ENCODE measurements at regions not wholly inside any gene's neighbourhood (a gene's known extent, or its start where the extent isn't known, plus 50 kb on each side); places are given as distances from the start of the nearest gene placed in this dataset. TPM values are rescaled to one million over a fixed set of nuclear protein-coding genes. Genes with fewer than 3 reads are reported as not detected.
"Not testable (repeated sequence)": the region's sequence is repeated elsewhere in the genome, so short reads cannot be mapped to it uniquely, and the experiment has no call there.

DNA sequence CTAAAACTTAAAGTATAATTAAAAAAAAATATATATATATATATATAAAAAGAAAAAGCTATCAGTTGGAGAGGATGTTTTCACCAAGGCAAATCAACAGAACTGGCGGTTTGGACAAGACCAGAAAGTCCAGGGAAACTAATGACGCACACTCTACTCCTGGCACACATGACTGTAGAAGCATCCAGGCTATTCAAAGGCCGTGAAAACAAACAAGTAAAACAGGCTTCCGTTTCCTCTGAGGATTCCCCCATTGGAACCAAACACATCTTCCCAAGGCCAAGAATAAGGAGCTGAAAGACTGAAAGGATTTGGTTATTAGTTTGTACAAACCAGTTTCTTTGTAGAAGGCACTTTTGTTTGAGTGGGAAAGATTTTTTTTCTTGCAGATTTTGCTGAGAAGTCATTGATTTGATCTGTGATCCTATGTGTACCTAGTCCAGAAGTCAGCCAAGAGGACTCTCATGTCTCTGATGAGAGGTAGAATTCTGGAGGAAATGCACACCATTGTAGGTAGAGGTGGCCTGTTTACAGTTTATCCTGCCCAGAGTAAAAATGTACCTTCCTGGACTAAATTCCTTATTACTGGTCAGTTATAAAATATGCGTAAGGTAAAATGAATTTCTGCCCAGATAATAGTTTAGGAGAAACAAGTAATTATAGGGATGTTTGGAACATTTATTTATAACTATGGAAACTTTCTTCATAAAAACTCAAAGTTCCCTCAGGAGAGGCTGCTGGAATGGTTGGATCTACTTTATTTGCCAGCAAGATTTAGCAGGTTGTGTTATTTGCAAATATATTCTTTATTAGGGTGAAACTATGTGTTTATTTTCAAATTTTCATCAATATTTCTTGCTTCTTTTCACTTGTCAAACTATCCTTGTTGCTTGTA lies 66.5 kb downstream of the DMP1 start:
- DNase-seq (ENCODE audit: low spot score in 2 of 2) (no peak), FAIRE-seq (no peak)

DNA sequence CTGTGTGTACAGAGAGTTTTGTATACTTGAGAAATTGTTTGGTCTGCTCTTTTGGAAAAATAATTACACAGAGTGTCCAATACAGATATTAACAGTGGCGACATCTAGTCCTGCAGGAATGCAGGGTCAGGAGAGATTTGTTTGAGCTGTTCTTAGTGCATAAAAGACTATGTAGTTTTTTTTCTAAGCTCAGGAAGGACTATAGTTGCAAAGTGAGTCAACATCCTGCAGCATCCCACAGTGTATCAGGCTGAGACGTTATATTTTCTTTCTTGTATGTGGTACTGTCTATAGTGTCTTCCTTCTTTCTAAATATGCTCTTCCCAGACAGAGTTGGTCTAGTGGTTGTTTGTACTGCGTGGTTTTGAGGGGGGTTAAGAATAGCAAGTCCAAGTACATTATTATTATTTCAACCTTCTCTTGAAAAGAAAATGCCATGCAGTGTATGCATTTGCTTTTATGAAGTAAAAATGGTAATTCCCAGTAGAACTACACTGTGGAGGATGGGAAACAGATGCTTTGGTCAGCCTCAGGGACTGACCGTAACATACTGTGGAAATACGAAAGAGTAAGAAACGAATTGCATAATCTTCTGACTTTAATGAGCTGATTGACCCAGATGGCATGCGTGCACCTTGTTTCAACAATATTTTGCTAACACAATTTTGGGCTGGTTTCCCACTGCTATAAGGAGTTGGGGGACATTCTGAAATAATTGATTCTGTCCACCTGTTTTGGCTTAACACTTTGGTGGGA lies 67.4 kb downstream of the DMP1 start:
- DNase-seq (ENCODE audit: low spot score in 2 of 2) = no peak
- no peak for FAIRE-seq

- no peak for FAIRE-seq
- no peak for DNase-seq (ENCODE audit: low spot score in 2 of 2)
These were observed 68.2 kb downstream of the DMP1 start for GRCh38 chr4:87718217-87718835.

DNA sequence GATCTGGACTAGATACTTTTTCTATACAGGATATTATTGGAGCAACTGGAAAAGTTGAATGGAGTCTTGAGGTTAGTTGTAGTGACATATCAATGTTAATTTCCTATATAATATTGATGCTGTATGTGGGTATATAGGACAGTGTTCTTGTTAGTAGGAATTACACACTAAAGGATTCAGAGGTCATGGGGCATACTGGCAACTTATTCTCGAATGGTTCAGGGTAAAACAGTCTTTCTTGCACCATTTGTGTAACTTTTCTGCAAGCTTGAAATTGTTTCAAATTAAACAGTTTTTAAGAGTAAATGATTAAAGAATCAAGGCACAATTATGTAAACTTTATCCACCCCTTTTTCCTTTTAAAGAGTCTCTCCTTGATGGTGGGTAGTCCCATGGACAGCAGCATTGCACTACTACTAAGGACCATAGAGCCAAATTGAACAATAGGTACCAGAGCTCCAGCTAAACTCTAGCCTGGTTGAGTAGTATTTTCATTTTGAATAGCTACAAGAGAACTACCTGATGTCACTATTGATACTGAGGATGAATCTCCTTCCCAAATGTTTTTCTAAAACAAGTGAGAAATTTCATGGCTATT lies 70.1 kb downstream of the DMP1 start:
- no peak for DNase-seq (ENCODE audit: low spot score in 2 of 2)
- no peak for FAIRE-seq

- DNase-seq (ENCODE audit: low spot score in 2 of 2); FAIRE-seq: not testable (repeated sequence)
These were observed 74.1 kb upstream of the IBSP start for GRCh38 chr4:87725287-87725686.

GRCh38 chr4:87732033-87732765 lies 67.2 kb upstream of the IBSP start:
- FAIRE-seq (peak; percentile 91), DNase-seq (ENCODE audit: low spot score in 2 of 2) (no peak)

DNA sequence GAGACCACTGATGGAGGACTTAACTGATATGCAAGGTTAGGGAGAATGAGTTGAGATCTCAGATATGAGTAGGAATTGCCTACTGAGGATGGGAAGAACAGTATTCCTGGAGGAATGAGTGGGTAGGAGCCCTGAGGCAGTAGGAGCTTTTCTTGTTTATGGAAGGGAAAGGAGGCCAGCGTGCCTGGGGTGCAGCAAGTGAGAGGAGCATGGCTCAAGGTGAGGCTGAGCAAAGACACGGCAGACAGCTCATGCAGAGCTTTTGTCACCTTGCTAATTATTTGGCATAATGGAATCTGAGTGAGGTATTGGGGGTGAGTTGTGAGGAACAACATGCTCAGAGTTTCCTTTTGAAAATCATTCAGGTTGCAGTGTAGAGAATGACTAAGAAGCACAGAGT lies 65.3 kb upstream of the IBSP start:
- DNase-seq (ENCODE audit: low spot score in 2 of 2) (no peak), FAIRE-seq (no peak)

DNA sequence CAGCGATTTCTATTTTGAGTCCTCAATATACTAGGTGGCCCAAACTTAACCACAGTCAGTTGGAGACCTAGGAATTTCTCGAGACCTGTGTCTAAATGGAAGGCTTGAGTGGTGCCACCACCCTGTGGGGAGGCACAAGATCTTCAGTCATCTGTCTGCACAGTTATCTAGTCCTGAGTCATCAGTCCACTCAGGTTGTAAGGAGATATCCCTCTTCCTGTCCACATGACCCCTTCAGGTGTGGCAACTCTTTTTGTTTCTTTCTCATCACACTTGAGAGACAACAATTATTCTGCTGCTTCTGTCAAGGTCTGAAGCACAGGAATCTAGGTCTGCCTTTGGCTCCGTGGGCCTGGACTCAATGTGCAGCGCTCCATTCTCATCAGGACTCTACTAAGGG lies 64.4 kb upstream of the IBSP start:
- no peak for FAIRE-seq

GRCh38 chr4:87738483-87738882 lies 60.9 kb upstream of the IBSP start:
- no peak for DNase-seq (ENCODE audit: low spot score in 2 of 2)
- FAIRE-seq = no peak

More for the DNA sequence above, 64.4 kb upstream of the IBSP start:
- DNase-seq (ENCODE audit: low spot score in 2 of 2) = no peak

DNA sequence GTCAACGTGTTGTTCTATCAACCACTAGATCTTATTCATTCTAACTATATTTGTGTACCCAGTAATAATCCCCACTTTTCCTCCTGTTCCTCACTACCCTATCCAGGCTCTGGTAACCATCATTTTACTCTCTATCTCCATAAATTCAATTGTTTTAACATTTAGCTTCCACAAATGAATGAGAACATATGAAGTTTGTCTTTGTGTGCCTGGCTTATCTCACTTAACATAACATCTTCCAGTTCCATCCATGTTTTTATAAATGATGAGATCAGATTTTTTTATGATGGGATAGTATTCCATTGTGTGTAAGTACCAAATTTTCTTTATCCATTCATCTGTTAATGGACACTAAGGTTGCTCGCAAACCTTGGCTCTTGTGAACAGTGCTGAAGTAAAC lies 59.9 kb upstream of the IBSP start:
- FAIRE-seq (no peak), DNase-seq (ENCODE audit: low spot score in 2 of 2) (no peak)

- FAIRE-seq (no peak), DNase-seq (ENCODE audit: low spot score in 2 of 2) (no peak)
These were observed 54.1 kb upstream of the IBSP start for GRCh38 chr4:87745064-87745807.

DNA sequence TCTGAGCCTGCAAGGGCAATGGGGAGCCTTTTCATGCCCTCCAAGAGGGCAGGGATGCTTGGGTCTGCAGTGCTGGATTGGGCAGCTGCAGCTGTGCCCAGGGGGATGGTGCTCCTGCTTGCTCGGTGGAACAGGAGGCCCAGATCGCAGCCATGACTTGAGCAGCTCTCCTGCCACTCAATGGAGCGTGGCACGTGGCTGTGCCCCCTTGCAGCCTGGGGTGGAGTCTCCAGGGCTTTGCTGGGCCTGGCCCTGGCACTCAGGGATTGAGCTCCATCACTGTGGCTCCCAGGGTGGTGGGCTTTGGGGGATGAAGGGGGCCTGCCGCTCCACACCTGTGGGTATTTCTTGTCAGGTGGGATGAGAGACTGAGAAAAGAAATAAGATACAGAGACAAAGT lies 53.4 kb upstream of the IBSP start:
- FAIRE-seq = no peak
- DNase-seq (ENCODE audit: low spot score in 2 of 2) = no peak

Small RNA genes lying in the stretch of these regions (small RNA-seq; reads per million reads assigned to genes)
- gene RF00019 = not detected

Measured in frontal cortex (tissue), 4 donors.